ENCODE measurements at regions not wholly inside any gene's neighbourhood (a gene's known extent, or its start where the extent isn't known, plus 50 kb on each side); places are given as distances from the start of the nearest gene placed in this dataset.
"Not testable (repeated sequence)": the region's sequence is repeated elsewhere in the genome, so short reads cannot be mapped to it uniquely, and the experiment has no call there.

GRCh38 chr7:90070238-90070637 lies 84.0 kb upstream of the STEAP1 start:
- DNase-seq (ENCODE audit: low spot score) = not testable (repeated sequence)

- DNase-seq (ENCODE audit: low spot score) = no peak
These were observed 75.3 kb upstream of the STEAP1 start for GRCh38 chr7:90078921-90079320.

DNA sequence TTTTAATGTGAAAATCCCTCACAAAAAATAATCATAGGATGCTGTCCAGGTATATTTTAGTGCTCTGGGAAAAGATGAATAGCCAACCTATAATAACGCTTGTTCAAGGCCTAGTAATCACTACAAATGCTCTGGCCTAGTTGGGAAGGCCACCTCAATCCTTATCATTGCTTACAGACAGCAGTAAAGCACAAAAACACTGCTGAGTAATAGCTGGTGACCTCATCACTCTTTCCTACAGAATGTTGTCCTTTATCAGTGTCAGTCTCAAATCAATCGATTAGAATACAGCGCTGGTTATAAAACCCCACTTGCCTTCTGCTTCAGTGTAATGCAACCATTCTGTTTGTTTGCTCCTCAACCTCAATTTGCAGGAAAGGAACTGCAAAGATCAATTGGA lies 72.6 kb upstream of the STEAP1 start:
- no peak for DNase-seq (ENCODE audit: low spot score)

DNA sequence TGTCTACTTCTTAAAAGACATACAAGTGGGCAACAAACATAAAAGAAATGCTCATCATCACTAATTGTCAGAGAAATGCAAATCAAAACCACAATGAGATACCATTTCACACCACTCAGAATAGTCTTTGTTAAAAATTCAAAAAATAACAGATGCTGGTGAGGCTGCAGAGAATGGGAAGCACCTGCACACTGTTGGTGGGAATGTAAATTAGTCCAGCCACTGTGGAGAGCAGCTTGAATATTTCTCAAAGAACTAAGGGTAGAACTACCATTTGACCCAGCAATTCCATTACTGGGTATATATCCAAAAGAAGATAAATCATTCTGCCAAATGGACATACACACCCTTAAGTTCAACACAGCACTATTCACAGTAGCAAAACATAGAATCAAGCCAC lies 61.8 kb upstream of the STEAP1 start:
- DNase-seq (ENCODE audit: low spot score) = no peak

GRCh38 chr7:90094030-90094429 lies 60.2 kb upstream of the STEAP1 start:
- DNase-seq (ENCODE audit: low spot score) = no peak

Data from pons (tissue), 1 donor.